ENCODE measurements at regions not wholly inside any gene's neighbourhood (a gene's known extent, or its start where the extent isn't known, plus 50 kb on each side); places are given as distances from the start of the nearest gene placed in this dataset.

- no peaks in the 10 kb centered on the region for H3K36me3 ChIP-seq
- DNase-seq: no peak
- no peak overlapping the region for H3K4me3 ChIP-seq (replicated peaks in 1 of 3)
- intact Hi-C loops (cut with DNase I): no loop called here
- no peak for TF ChIP-seq POLR2A (IDR thresholded peaks at IDR 0.05)
- TF ChIP-seq, protein P1, sequence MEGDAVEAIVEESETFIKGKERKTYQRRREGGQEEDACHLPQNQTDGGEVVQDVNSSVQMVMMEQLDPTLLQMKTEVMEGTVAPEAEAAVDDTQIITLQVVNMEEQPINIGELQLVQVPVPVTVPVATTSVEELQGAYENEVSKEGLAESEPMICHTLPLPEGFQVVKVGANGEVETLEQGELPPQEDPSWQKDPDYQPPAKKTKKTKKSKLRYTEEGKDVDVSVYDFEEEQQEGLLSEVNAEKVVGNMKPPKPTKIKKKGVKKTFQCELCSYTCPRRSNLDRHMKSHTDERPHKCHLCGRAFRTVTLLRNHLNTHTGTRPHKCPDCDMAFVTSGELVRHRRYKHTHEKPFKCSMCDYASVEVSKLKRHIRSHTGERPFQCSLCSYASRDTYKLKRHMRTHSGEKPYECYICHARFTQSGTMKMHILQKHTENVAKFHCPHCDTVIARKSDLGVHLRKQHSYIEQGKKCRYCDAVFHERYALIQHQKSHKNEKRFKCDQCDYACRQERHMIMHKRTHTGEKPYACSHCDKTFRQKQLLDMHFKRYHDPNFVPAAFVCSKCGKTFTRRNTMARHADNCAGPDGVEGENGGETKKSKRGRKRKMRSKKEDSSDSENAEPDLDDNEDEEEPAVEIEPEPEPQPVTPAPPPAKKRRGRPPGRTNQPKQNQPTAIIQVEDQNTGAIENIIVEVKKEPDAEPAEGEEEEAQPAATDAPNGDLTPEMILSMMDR (IDR thresholded peaks at IDR 0.05): no peak
- H3K4me1 ChIP-seq: no peaks in the 10 kb centered on the region
- H3K9me3 ChIP-seq: no peaks in the 10 kb centered on the region
- no peaks in the 10 kb centered on the region for H3K27me3 ChIP-seq
- no peak overlapping the region for H3K27ac ChIP-seq
These were observed 58.0 kb upstream of the PICALM start for GRCh38 chr11:86126862-86127261.

DNA sequence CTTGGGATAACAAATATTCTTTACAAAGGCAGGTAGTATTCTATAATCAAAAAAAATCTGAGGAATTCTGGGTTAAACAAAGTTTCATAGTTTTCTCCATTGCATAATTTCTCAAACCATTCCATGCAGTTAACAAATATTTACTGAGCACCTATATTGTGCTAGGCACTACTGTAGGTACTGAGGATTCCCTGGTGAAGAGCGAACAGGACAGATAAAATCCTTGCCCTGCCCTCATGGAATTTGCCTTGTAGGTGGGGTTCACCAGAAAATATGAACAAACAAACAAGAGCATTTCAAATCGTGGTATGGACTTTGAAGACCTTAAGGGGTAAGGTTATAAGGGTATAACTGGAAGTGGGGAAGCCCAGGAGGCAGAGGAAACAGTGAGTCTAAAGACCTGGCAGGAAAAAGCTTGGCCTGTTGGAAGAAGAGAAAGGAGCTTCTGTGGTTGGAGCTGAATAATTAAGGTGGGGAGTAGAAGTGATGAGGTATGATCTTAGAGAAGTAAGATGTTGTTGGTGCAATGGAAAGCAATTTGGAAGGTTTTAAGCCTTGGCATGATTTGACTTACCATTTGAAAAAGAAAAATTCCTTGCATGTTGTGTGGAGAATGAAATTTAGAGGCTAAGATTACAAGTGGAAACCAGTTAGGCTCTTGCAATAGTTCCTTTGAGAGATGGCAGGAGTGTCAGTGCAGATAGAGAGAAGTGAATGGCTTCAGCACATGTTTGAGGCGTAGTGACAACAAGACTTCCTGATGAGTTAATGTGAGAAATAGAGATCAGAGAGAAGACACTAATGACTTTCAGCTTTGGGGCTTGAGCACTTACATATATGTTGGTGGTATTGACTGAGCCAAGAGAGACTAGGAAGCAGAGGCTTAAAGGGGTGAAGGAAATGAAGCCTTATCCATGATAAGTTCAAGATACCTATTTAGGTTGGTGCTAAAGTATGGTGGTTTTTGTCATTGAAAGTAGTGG lies 55.7 kb upstream of the PICALM start:
- intact Hi-C loops (cut with DNase I): no loop called here
- H3K27ac ChIP-seq: no peak overlapping the region

GRCh38 chr11:86122773-86123172 lies 53.9 kb upstream of the PICALM start:
- no peak for DNase-seq
- H3K9me3 ChIP-seq: no peaks in the 10 kb centered on the region
- H3K27ac ChIP-seq: no peak overlapping the region
- no peaks in the 10 kb centered on the region for H3K36me3 ChIP-seq
- H3K27me3 ChIP-seq: no peaks in the 10 kb centered on the region
- TF ChIP-seq, protein P1 (IDR thresholded peaks at IDR 0.05): no peak
- TF ChIP-seq POLR2A (IDR thresholded peaks at IDR 0.05): no peak
- peaks cover 0 to 3% of the 10 kb centered on the region in 2 donors for H3K4me1 ChIP-seq
- whole genome bisulfite sequencing, 2 donors: 97 to 98% methylated on average over 1 of the region's 1 CpG
- H3K4me3 ChIP-seq (replicated peaks in 1 of 3): no peak overlapping the region
- intact Hi-C loops (cut with DNase I): no loop called here

More for the DNA sequence above, 55.7 kb upstream of the PICALM start:
- WGBS, 2 donors: 84 to 88% methylated on average over 3 of the region's 3 CpGs
- TF ChIP-seq POLR2A (IDR thresholded peaks at IDR 0.05): no peak
- TF ChIP-seq, protein P1 (IDR thresholded peaks at IDR 0.05): no peak
- H3K36me3 ChIP-seq: no peaks in the 10 kb centered on the region
- H3K4me3 ChIP-seq (replicated peaks in 1 of 3): no peak overlapping the region
- H3K9me3 ChIP-seq: no peaks in the 10 kb centered on the region
- DNase-seq: no peak
- no peaks in the 10 kb centered on the region for H3K27me3 ChIP-seq
- H3K4me1 ChIP-seq: no peaks in the 10 kb centered on the region

DNA sequence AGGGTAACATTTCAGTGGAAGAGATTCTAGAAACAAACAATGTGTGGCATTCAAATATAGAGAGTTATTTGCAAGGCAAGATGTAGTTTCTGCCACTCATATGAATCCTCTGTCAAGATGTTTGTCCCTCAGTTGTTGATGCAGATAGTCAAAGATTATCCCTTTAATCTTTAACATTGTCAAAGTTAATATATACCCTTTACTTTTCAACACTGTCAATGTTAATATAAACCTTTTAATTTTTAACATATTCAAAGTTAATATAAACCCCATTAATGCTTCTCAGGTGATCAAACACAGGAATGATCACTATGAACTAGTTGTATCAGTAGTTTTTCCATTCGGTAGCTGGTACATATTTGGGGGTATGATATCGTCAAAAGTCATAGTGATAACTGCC lies 51.9 kb upstream of the PICALM start:
- Histone ChIP-seq H3K27ac (no peak overlapping the region), H3K27me3 (no peaks in the 10 kb centered on the region), H3K4me1 (peaks cover 0 to 3% of the 10 kb centered on the region in 2 donors), H3K36me3 (no peaks in the 10 kb centered on the region), H3K4me3 (replicated peaks in 1 of 3) (no peak overlapping the region), H3K9me3 (no peaks in the 10 kb centered on the region)
- DNase-seq: no peak
- WGBS, 2 donors: 94 to 96% methylated on average over 2 of the region's 2 CpGs
- TF ChIP-seq, protein P1 (IDR thresholded peaks at IDR 0.05): no peak
- intact Hi-C loops (cut with DNase I): no loop called here

GRCh38 chr11:86119906-86120305 lies 51.0 kb upstream of the PICALM start:
- Histone ChIP-seq H3K27me3 (no peaks in the 10 kb centered on the region), H3K36me3 (no peaks in the 10 kb centered on the region), H3K27ac (no peak overlapping the region), H3K9me3 (no peaks in the 10 kb centered on the region), H3K4me1 (peaks cover 0 to 3% of the 10 kb centered on the region in 2 donors), H3K4me3 (replicated peaks in 1 of 3) (no peak overlapping the region)
- TF ChIP-seq, protein P1 (IDR thresholded peaks at IDR 0.05): no peak
- no peak for TF ChIP-seq POLR2A (IDR thresholded peaks at IDR 0.05)
- DNase-seq: no peak
- WGBS, 2 donors: 95 to 100% methylated on average over 1 of the region's 1 CpG
- intact Hi-C loops (cut with DNase I): no loop called here

Data from thyroid gland (tissue), 4 donors.